ENCODE measurements at regions not wholly inside any gene's neighbourhood (a gene's known extent, or its start where the extent isn't known, plus 50 kb on each side); places are given as distances from the start of the nearest gene placed in this dataset.

GRCh38 chr15:25051399-25052154 lies 96.8 kb downstream of the SNRPN start:
- TF ChIP-seq CTCF (IDR thresholded peaks at IDR 0.05; ENCODE audit: insufficient read depth, low read depth, low read length) (no peak), EZH2 (IDR thresholded peaks at IDR 0.05; ENCODE audit: insufficient read depth, low read length) (no peak)

Measured in astrocyte (in vitro differentiated cells and primary cell).